B cell (primary cell): ENCODE measurements at regions not wholly inside any gene's neighbourhood (a gene's known extent, or its start where the extent isn't known, plus 50 kb on each side); places are given as distances from the start of the nearest gene placed in this dataset.

Experiments
- ATAC-seq: fragments of 200-7000 bp; cut with Tn5 transposase; one replicate; pipeline ENCODE4 v1.10.0; 2021; ENCODE audit warnings: low read depth, mild to moderate bottlenecking, moderate number of reproducible peaks, moderate library complexity
- CTCF ChIA-PET: fragments of 350-600 bp; sonication (Branson Sonifier 250); formaldehyde crosslinking; loops from one replicate; lab custom pipeline; 2021; ENCODE audit warnings: antibody characterized with exemption, inconsistent platforms; lab: Charles Lee
- POLR2A ChIA-PET: fragments of 350-600 bp; sonication (Branson Sonifier 250); formaldehyde crosslinking; loops from one replicate; lab custom pipeline; 2021; ENCODE audit warnings: antibody characterized with exemption; lab: Charles Lee
- DNase-seq: peaks from one replicate; pipeline ENCODE4 v3.0.0; 2013
- H2AFZ ChIP-seq: 2 replicates; pipeline ENCODE4 v1.6.1; 2012; ENCODE audit warnings: mild to moderate bottlenecking, low read depth, low read length; ENCODE audit not compliant: insufficient read depth, poor library complexity, severe bottlenecking
- H3K27ac ChIP-seq, 2 donors: 1 replicate in 1 of 2; 2 replicates in 1 of 2; pipeline ENCODE4 v1.5.1; 2012 to 2013; ENCODE audit warnings: low read length in 2 of 2, mild to moderate bottlenecking in 2 of 2, moderate library complexity in 1 of 2
- H3K27me3 ChIP-seq, 4 experiments: fragments of 200-600 bp in 1 of 4; sonication (generic) in 1 of 4; replicated peaks in 1 of 4; 1 replicate in 2 of 4; 2 replicates in 2 of 4; pipeline versions ENCODE4 v1.6.1 to v1.7.0; 2013 to 2016; ENCODE audit warnings: low read length in 3 of 4, mild to moderate bottlenecking in 2 of 4, mixed read lengths in 1 of 4, moderate library complexity in 1 of 4; ENCODE audit not compliant: insufficient read depth in 4 of 4, control insufficient read depth in 3 of 4; ENCODE audit errors: control extremely low read depth in 1 of 4
- H3K36me3 ChIP-seq, 2 experiments: replicated peaks in 1 of 2; 1 replicate in 1 of 2; 2 replicates in 1 of 2; pipeline versions ENCODE4 v1.6.1 to v1.7.1; 2013; ENCODE audit warnings: low read length in 1 of 2; ENCODE audit not compliant: insufficient read depth in 2 of 2, control insufficient read depth in 1 of 2; ENCODE audit errors: control extremely low read depth in 1 of 2, extremely low read depth in 1 of 2
- H3K4me1 ChIP-seq, 2 donors: fragments of 200-600 bp in 1 of 2; sonication (generic) in 1 of 2; 1 replicate in 1 of 2; 2 replicates in 1 of 2; pipeline versions ENCODE4 v1.5.1 to v1.6.1; 2013 to 2017; ENCODE audit warnings: low read length in 2 of 2; ENCODE audit not compliant: control insufficient read depth in 2 of 2, insufficient read depth in 2 of 2
- H3K4me2 ChIP-seq: replicated peaks from 2 replicates; pipeline ENCODE3; 2012; ENCODE audit warnings: mild to moderate bottlenecking, low read depth, low read length; ENCODE audit not compliant: poor library complexity, severe bottlenecking
- H3K4me3 ChIP-seq, 5 experiments: fragments of 200-600 bp in 1 of 5; sonication (generic) in 1 of 5; 1 replicate in 3 of 5; 2 replicates in 2 of 5; pipeline versions ENCODE4 v1.5.1 to v1.7.0; 2011 to 2016; ENCODE audit warnings: low read length in 4 of 5, mild to moderate bottlenecking in 4 of 5, low read depth in 2 of 5, control low read depth in 1 of 5, moderate library complexity in 1 of 5; ENCODE audit not compliant: insufficient read depth in 1 of 5; ENCODE audit errors: control extremely low read depth in 1 of 5, extremely low read depth in 1 of 5
- H3K79me2 ChIP-seq: fragments of 200-600 bp; sonication (generic); one replicate; pipeline ENCODE4 v1.6.0; 2016; ENCODE audit warnings: low read length; ENCODE audit not compliant: control insufficient read depth, insufficient read depth
- H3K9ac ChIP-seq: fragments of 200-600 bp; sonication (generic); 2 replicates; pipeline ENCODE4 v1.6.1; 2017; ENCODE audit warnings: mild to moderate bottlenecking, low read length, moderate library complexity
- H3K9me3 ChIP-seq, 3 donors: one replicate each; pipeline versions ENCODE4 v1.6.1 to v1.7.1; 2013; ENCODE audit warnings: low read length in 2 of 3; ENCODE audit not compliant: control insufficient read depth in 2 of 3, insufficient read depth in 1 of 3; ENCODE audit errors: control extremely low read depth in 1 of 3
- H4K20me1 ChIP-seq: 2 replicates; pipeline ENCODE4 v1.6.0; 2012; ENCODE audit warnings: mild to moderate bottlenecking, low read length; ENCODE audit not compliant: insufficient read depth, control insufficient read depth, poor library complexity, severe bottlenecking
- H3K27ac Mint-ChIP-seq: one replicate; pipeline ENCODE4 v1.8.0; 2021; ENCODE audit warnings: mixed read lengths
- H3K27me3 Mint-ChIP-seq: one replicate; pipeline ENCODE4 v1.8.0; 2021; ENCODE audit warnings: mixed read lengths
- H3K4me1 Mint-ChIP-seq: one replicate; pipeline ENCODE4 v1.8.0; 2021; ENCODE audit warnings: mixed read lengths
- H3K4me3 Mint-ChIP-seq: one replicate; pipeline ENCODE4 v1.8.0; 2021; ENCODE audit warnings: mixed read lengths
- H3K9me3 Mint-ChIP-seq: one replicate; pipeline ENCODE4 v1.8.0; 2022; ENCODE audit warnings: mixed read lengths; ENCODE audit not compliant: insufficient read depth
- EZH2 ChIP-seq: IDR thresholded peaks from 2 replicates; pipeline ENCODE4 v1.6.1; 2012; ENCODE audit warnings: borderline replicate concordance, low read depth, mild to moderate bottlenecking, moderate library complexity, low read length; ENCODE audit not compliant: insufficient read depth, poor library complexity, severe bottlenecking
- WGBS: methylation state at CpG from one replicate; pipeline ENCODE4 v1.1.5; 2013; ENCODE audit warnings: missing lambda C conversion rate; ENCODE audit not compliant: insufficient coverage; 5-methylcytosine and 5-hydroxymethylcytosine counted together
- intact Hi-C: fragments of 100-400 bp; cut with micrococcal nuclease; formaldehyde crosslinking; loops from one replicate; pipeline ENCODE4 v1.10.0; 2022
- TF ChIP-seq, protein P1 (sequence below): fragments of 200-600 bp; IDR thresholded peaks from one replicate; pipeline ENCODE4 v1.8.0; 2022; ENCODE audit warnings: antibody characterized with exemption, mild to moderate bottlenecking

DNA sequence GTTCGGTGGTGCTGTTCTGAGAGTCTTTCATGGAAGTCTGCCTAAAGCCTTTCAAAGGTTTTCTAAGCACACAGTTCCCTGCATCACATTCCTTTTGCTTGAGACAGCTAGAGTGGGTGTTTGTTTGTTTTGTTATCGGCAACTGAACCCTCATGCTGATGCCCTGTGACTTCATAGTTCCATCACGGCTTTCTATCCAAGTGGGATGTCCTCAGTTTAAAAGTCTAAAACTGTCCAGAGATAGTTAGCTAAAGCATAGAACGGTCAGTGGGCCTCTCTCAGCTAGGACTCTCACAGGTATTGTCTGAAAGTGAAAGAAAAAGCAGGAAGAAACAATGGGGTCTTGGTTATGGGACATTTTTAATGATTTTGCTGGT lies 337.3 kb downstream of the OSR1 start:
- intact Hi-C loops: no loop called here
- 85% methylated on average over 4 of the region's 4 CpGs for WGBS
- H3K4me3 ChIP-seq: no peak overlapping the region
- H3K4me3 Mint-ChIP-seq: no peak overlapping the region
- H3K27ac ChIP-seq: no peak overlapping the region
- H3K4me1 Mint-ChIP-seq: no peaks in the 10 kb centered on the region
- TF ChIP-seq EZH2: no peak
- TF ChIP-seq, protein P1, sequence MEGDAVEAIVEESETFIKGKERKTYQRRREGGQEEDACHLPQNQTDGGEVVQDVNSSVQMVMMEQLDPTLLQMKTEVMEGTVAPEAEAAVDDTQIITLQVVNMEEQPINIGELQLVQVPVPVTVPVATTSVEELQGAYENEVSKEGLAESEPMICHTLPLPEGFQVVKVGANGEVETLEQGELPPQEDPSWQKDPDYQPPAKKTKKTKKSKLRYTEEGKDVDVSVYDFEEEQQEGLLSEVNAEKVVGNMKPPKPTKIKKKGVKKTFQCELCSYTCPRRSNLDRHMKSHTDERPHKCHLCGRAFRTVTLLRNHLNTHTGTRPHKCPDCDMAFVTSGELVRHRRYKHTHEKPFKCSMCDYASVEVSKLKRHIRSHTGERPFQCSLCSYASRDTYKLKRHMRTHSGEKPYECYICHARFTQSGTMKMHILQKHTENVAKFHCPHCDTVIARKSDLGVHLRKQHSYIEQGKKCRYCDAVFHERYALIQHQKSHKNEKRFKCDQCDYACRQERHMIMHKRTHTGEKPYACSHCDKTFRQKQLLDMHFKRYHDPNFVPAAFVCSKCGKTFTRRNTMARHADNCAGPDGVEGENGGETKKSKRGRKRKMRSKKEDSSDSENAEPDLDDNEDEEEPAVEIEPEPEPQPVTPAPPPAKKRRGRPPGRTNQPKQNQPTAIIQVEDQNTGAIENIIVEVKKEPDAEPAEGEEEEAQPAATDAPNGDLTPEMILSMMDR: no peak
- POLR2A ChIA-PET: no interaction called here
- H3K4me1 ChIP-seq: no peaks in the 10 kb centered on the region
- no peaks in the 10 kb centered on the region for H3K79me2 ChIP-seq
- no peaks in the 10 kb centered on the region for H4K20me1 ChIP-seq
- no peaks in the 10 kb centered on the region for H3K27me3 ChIP-seq
- H3K9ac ChIP-seq: no peak overlapping the region
- peaks cover 0 to 5% (median 1%) of the 10 kb centered on the region in 3 donors for H3K9me3 ChIP-seq
- no peak overlapping the region for H2AFZ ChIP-seq
- no peak overlapping the region for H3K27ac Mint-ChIP-seq
- H3K9me3 Mint-ChIP-seq: no peaks in the 10 kb centered on the region
- H3K36me3 ChIP-seq: no peaks in the 10 kb centered on the region
- H3K27me3 Mint-ChIP-seq: peaks cover 2% of the 10 kb centered on the region
- DNase-seq: no peak
- H3K4me2 ChIP-seq: no peak overlapping the region
- no peak for ATAC-seq
- CTCF ChIA-PET: no interaction called here

DNA sequence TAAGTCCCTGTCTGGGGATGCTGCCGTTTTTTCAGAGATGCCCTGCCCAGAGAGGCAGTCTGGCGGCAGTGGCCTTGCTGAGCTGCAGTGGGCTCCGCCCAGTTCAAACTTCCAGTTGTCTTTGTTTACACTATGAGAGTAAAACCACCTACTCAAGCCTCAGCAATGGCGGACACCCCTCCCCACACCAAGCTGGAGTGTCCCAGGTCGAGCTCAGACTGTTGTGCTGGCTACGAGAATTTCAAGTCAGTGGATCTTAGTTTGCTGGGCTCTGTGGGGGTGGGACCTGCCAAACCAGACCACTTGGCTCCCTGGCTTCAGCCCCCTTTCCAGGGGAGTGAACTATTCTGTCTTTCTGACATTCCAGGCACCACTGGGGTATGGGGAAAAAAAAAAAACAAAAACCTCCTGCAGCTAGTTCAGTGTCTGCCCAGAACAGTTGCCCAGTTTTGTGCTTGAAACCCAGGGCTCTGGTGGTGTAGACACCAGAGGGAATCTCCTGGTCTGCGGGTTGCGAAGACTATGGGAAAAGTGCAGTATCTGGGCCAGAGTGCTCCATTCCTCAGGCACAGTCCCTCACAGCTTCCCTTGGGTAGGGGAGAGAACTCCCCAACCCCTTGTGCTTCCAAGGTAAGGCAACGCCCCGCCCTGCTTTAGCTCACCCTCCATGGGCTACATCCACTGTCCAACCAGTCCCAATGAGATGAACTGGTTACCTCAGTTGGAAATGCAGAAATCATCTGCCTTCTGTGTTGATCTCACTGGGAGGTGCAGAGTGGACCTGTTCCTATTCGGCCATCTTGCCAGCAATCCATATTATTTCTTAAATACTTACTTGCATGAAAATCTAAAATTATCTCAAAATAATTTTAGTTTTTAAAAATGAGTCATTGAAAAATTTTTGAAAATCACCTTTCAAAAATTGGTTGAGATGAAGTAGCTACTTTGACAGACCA lies 338.0 kb downstream of the OSR1 start:
- no peak for DNase-seq
- no peak overlapping the region for H3K4me3 ChIP-seq
- no peak overlapping the region for H3K9ac ChIP-seq
- peaks cover 2% of the 10 kb centered on the region for H3K27me3 Mint-ChIP-seq
- no peaks in the 10 kb centered on the region for H4K20me1 ChIP-seq
- no peaks in the 10 kb centered on the region for H3K9me3 Mint-ChIP-seq
- no peak overlapping the region for H3K27ac ChIP-seq
- no peak overlapping the region for H3K4me2 ChIP-seq
- no peaks in the 10 kb centered on the region for H3K27me3 ChIP-seq
- no peak for TF ChIP-seq EZH2
- TF ChIP-seq, protein P1: no peak
- WGBS: 84% methylated on average over 2 of the region's 11 CpGs
- no peak overlapping the region for H2AFZ ChIP-seq
- H3K27ac Mint-ChIP-seq: no peak overlapping the region
- no peaks in the 10 kb centered on the region for H3K79me2 ChIP-seq
- H3K4me1 Mint-ChIP-seq: no peaks in the 10 kb centered on the region
- H3K4me1 ChIP-seq: no peaks in the 10 kb centered on the region
- no peaks in the 10 kb centered on the region for H3K36me3 ChIP-seq
- ChIA-PET POLR2A (no interaction called here), CTCF (no interaction called here)
- H3K4me3 Mint-ChIP-seq: no peak overlapping the region
- H3K9me3 ChIP-seq: peaks cover 0 to 5% (median 1%) of the 10 kb centered on the region in 3 donors
- intact Hi-C loops: no loop called here
- no peak for ATAC-seq
